HG03025 (cell line): ENCODE measurements at regions not wholly inside any gene's neighbourhood (a gene's known extent, or its start where the extent isn't known, plus 50 kb on each side); places are given as distances from the start of the nearest gene placed in this dataset.
"Not testable (repeated sequence)": the region's sequence is repeated elsewhere in the genome, so short reads cannot be mapped to it uniquely, and the experiment has no call there.

ENCODE experiments used
- ATAC-seq: cut with Tn5 transposase; IDR thresholded peaks from one replicate; pipeline ENCODE4 v1.9.1; 2021; ENCODE audit warnings: mild to moderate bottlenecking, moderate library complexity; ENCODE audit not compliant: unreplicated experiment, low FRiP score

DNA sequence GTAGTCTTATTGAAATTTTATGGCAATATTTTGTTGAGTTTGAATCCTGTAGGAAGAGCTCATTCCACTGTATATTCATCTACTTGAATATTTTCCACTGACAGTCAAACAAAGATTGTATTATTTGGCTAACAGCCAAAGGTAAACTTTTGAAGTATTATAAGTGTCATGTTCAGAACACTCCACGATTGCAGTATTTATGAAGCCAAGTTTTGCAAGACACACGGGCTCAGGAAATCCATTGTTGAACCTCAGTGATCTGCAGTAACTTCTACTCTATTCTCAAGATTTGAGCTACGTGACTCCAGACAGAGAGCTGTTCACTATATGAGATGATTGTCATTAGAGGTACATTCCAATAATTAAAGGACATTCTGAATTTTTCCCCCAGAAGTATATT, 302.7 kb upstream of the ADGRL3 start:
- no peak for ATAC-seq

DNA sequence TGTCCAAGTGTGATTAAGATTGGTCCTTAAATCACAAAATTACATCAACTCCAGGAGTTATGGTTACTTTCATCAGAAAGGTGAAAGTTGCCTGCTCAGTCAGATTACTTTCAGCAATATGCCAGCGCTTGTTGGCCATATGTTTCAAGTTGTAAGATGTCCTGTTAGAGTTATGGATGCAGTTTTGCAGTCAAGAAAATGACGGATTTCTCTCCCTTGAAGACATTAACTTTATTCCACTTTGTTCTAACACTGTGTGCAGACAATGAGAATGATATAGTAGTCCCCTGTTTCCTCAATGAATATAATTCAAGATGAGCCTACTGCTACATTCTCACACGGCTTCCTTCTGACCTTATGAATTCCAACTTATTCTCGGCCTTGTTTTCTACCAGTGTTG, 295.0 kb upstream of the ADGRL3 start:
- no peak for ATAC-seq

DNA sequence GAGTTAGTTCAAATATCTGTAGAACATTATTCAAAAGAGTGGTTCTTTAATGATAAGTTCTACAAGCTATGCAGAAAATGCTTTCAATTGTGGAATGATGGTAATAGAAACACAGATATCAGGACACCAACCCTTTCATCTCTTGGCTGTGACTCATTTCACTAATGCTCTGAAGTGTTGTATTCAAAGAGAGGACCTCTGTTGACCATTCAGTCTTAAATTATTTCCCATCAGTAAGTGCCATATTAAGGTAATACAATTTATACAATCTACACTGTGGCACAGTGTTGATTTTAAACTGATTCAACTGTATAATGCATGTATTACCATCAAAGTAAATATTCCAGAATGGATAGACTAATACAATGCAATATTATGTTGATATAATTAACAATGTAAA, 289.0 kb upstream of the ADGRL3 start:
- no peak for ATAC-seq

DNA sequence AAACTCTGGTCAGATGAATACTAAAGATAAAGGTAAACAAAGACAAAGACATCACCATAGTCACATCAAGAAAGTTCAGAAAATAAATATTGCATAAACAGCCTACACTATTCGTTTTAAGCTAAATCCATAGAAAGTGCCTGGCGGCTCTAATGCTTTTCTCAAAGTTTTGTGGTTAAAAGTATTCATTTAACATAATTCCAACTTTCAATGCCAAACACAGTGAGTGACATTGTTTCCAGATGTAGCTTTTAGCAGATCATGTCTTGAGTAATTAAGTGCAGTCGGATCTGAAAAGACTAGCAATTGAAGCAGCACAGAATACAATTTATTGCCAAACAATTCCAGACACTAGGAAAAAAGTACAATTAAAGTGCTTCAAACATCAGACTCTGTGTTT, 287.1 kb upstream of the ADGRL3 start:
- ATAC-seq = no peak

DNA sequence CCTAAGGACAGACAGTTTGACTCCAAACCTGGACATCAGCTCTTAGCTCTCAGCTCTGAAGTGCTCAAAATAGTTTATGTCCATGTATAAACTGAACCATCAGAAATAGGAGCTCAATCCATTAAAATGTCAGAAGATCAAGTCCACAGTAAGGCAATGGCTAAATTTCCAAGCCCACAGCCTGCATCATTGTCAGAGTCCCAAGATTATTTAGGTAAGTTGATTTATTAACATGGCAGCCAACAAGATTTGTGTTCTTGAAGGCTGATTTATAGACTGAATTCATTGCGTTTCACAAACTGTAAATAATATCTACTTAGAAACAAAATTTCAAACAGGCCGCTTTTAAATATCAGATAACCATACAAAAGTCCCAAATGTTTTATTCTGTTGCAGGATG, 286.5 kb upstream of the ADGRL3 start:
- no peak for ATAC-seq

DNA sequence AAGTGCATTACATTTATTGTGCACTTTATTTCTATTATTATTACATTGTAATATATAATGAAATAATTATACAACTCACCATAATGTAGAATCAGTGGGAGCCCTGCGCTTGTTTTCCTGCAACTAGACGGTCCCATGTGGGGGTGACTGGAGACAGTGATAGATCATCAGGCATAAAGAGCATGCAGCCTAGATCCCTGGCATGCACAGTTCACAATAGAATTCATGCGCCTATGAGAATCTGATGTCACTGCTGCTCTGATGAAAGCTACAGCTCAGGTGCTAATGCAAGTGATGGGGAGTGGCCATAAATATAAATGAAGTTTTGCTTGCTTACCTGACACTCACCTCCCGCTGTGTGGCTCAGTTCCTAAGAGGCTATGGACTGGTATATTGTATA, 278.4 kb upstream of the ADGRL3 start:
- not testable (repeated sequence) for ATAC-seq

DNA sequence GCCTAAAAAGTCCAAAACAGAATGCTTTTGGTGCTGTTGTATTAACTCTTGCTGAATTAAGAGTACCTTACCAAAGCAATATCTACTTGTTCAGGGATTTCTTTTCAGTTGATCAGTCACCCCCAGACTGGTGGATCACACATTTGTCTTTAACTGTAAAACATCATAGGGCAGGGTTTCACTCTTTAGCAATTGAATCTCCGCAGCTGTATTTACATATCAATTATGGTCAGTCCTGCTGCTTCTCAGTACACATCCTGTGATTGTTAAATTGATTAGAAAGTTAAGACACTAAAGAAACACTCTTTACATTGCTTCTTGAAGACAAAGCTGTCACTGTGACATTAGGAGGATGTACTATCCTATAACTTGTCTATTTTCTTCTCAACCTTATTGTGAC, 277.1 kb upstream of the ADGRL3 start:
- ATAC-seq = no peak

DNA sequence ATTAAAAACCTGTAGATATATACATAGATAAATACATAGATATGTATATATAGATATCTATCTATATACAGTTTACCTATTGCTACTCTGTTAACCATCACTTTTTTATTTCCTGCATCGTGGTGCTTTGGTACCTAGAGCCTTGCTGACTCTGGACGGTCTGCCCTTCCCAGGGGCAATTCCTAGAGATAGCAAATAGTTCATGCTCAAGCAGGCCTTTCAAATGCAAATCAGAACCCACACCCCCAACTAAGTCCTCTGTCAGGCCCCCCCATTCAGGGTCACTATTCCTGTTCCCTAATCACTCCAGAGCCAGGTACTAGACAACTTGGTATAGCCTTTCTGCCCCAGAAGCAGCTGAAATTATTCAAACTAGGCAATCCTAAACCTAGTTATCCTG, 273.5 kb upstream of the ADGRL3 start:
- no peak for ATAC-seq

DNA sequence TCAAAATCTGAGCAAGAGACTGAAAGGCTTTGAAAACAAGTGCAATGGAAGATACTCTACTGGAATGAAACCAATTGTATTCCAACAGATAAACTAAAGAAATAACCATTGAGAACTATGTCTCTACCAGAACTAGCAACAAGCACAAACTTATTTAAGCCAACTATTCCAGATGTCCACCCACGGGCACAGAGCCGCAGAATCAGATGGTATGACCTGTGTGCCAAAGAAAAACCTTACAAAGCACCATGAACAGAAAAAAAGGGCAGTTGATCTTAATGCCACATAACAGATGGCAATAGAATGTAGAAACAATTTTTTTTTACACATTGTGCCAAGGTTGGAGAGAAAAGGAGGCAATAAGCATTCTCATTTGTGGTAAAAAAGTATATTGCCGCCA, 269.3 kb upstream of the ADGRL3 start:
- no peak for ATAC-seq

DNA sequence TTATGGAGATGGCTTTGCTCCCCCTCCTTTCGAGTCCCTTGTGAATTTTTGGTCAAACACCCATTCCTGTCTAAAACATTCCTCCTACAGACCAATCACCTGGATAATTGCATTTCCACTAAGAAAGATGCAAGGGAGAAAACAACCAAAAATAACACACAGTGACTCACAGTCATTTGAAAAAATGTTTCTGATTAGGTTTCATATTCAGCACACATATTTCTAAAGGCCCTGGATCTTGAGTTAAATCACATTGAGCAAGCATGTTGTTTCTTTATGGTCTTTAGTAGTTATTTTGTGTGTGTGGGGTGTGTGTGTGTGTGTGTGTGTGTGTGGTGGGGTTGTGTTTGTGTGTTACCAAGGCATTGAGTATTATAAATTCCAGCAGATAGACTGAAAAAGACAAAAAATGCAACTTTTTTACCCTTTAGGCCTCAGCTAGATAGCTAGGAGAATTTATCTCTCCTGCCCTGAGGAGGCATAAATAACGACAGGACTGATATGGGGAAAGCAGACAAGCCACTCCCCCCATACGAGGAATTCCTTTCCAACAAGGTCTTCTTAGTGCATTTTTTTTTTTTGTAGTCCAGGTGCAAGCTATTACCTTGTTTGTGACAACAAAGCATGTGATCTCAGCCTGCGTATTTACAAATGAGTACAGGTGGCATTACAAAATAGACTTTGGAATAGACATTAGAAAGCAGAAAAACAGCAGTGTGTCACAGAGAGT, 265.4 kb upstream of the ADGRL3 start:
- ATAC-seq = no peak

DNA sequence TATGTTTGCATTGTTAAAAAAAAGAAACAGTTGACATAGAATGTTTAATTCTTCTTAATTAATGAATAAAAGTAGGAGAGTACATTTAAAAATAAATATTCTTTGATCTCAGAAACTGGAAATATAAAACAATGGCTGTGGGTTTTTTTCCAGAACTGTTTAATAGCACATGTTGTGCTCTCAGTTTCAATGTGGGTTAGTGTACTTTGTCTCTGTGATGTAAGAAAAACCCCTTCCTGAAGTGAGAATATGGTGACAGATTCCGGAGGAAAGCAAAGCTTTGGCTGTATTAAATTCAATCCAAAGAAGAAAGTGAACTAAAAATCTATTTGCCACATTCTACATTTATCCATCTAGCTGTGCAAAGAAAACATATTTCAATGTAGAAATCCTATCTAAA, 261.9 kb upstream of the ADGRL3 start:
- no peak for ATAC-seq

DNA sequence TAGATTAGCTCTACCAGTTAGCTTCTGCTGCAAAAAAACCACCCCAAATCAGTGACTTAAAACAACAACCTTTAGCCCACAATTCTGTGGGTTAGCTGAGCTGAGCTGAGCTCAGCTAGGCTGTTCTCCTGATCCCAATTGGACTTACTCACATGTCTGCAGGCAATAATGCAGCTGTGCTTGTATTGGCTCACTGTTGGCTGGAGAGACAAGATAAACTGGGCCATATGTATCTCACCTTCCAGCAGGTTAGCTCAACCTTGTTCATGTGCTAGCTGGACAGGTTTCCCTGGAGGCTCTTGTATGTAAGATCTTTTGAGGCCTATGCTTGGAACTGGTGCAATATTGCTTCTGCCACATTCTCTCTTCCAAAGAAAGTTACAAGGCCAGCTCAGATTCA, 261.5 kb upstream of the ADGRL3 start:
- ATAC-seq = no peak

DNA sequence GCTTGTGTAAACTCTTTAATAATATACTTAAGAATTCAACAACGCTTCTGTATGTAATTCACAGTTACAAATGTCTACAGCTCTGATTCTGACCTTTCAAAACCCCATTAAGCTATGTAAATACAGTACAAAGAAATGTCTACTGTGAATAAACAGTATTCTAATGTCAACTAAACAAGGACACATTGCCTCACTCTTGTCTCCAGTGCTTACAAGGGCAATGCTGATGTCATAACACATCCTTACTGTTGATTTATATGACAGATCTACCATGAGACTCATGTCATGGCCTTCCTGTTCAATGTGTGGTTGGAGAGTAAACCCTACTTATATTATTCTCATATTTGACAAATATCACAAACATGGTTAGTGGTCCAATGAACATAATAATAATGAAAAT, 256.1 kb upstream of the ADGRL3 start:
- ATAC-seq = no peak

DNA sequence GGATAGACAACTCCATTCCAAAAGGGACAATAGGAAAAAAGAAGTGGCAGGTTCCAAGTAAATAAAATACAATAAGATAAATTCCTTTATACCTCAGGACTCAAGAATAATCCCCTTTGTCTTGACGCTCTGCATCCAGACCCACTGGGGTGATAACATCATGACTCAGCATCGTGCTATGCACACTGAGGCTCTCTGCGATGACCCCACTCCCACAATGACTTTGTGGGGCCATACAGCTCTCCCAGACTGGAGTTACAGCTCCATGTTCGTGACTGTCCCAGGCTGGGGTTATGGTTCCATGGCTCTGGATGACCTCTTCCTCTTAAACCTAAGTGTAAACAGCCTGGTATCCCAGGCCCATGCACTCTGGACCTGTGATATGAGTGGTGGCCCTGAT, 254.5 kb upstream of the ADGRL3 start:
- no peak for ATAC-seq

DNA sequence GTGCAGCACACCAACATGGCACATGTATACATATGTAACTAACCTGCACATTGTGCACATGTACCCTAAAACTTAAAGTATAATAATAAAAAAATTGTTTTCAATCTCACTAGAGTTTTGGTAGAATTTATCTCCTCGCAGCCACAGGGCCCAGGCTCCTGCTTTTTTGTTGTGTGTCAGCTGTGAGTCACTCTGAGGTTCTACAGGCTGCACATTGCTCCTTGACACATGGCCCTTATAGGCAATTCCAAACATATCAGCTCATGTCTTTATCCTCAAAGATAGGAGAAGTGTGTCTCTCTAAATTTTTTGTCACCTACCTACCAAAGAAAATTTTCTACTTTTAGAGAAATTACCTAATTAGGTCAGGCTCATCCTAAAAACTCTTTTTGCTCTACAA, 252.1 kb upstream of the ADGRL3 start:
- no peak for ATAC-seq

DNA sequence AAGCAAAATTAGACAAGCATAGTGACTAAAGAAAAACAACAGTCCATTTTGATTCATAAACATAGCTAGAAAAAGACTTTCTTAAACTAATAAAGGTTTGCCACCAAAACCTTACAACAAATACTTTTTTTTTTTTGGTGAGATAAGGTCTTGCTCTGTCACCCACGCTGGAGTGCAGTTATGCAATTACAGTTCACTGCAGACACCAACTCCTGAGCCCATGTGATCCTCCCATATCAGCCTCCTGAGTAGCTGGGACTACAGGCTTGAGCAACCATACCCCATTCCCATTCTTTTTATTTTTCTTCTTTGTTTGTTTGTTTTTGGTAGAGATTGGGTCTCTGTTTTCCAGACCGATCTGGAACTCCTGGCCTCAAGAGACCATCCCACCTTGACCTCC, 247.2 kb upstream of the ADGRL3 start:
- no peak for ATAC-seq

DNA sequence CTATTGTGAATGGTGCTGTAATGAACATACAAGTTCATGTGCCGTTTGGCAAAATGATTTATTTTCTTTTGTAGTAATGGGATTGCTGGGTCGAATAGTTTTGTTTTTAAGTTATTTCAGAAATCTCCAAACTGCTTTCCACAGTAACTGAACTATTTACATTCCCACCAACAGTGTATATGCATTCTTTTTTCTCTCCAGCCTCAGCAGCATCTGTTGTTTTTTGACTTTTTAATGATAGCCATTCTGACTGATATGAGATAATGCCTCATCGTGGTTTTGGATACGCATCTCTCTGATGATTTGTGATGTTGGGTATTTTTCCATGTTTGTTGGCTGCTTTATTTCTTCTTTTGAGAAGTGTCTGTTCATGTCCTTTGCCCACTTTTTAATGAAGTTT, 246.3 kb upstream of the ADGRL3 start:
- no peak for ATAC-seq

DNA sequence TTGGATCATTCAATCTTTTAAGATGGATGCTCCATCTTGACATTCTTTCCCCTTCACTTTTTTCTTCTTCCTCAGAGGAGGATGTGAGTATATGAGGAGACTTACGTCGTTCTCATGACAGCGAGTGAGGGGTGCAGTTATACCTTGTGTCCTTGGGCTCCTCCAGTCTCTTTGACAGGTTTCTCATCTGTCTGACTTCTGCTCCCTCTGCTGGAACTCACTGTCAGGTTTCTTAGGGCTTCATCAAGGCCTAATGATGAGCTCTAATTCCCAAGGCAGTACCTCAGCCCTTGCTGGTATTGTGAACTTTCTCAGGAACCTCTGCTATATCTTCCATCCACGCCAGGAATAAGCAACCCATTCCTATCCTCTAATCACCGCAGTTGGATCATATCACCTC, 237.8 kb upstream of the ADGRL3 start:
- ATAC-seq = no peak

DNA sequence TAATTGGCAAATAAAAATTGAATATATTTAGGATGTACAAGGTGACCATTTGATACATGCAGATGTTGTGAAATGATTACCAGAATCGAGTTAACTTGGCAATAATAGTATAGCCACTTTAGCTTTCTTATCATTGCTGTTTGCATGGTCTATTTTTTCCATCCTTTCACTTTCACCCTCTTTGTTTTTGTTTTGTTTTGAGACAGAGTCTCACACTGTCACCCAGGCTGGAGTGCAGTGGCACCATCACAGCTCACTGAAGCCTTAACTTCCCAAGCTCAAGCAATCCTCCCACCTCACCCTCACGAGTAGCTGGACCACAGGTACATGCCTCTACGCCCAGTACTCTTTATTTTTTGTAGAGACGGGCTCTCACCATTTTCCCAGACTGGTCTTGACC, 218.6 kb upstream of the ADGRL3 start:
- ATAC-seq = no peak

DNA sequence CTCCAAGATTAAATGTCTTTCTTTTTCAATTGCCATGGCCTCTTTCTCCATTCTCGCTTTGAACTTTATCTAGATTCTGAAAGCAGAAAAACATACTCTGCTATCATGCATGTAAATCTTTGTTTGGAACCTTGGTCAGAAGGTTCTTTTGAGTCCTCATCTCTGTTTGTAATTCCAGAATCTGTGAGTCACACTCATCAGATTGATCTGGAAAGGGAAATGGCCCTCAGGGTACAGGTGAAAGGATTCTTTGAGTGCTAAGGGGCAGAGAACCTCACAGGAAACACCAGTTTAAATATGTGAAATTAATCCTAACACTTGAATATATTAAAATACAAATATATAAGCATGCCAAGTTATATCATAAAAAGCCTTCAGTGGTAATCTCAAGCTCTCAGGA, 211.0 kb upstream of the ADGRL3 start:
- ATAC-seq = no peak

DNA sequence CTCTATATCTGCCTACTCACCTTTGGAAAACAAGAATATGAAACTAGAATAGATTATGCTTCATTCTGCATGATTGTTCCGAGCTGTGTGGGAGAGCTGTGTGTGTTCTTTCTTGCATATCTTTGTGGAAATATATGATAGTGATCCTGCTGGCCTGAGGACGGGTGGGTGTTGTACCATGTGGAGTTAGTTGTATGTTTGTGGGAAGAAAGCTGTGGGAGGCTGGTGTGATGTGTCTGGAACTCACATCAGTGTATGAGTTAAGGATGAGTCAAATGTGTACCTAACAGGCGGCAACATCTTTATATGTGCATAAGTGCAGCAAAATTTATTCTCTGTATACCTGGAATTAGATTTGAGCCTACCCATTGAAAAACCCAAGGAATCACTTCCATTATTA, 208.1 kb upstream of the ADGRL3 start:
- no peak for ATAC-seq

DNA sequence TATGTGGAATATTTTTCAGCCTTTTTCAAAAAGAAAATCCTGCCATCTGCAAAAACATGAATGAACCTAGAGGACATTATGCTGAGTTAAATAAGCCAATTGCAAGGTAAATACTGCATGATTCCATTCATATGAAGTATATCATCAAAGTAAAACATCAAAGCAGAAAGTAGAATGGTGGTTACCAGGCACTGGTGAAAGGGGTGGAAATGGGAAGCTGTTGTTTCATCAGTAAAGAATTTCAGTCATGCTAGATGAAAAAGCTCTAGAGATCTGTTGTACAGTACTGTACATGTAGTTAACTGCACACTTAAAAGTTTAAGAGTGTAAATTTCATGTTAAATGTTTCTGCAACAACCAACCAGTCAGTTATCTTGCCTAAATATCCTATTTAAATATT, 196.8 kb upstream of the ADGRL3 start:
- ATAC-seq = no peak

DNA sequence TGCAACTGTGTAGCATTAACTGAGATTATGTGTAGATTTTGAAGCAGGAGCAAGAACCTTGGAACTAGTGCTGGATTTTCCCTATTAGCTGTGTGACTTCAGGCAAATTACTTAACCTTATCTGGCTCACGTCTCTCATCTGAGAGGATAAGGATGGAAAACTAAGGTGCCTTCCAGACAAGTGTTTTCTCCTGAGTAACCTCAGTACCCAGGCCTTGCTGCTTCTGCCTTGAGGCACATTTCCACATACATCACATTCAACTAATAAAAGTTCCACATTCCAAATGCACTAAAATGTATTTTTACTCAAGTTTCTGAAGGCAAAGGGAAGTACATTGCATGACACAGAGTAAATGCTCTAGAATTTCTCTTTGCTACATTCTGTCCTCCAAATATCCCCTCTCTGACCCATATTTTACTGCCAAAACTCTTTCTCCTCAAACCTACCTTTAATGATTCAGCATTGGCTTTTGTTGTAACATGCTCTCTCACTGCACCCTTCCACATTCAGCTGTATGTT, 195.4 kb upstream of the ADGRL3 start:
- ATAC-seq = no peak
